GM10266 (cell line): ENCODE measurements at regions not wholly inside any gene's neighbourhood (a gene's known extent, or its start where the extent isn't known, plus 50 kb on each side); places are given as distances from the start of the nearest gene placed in this dataset.

Experiments
- DNase-seq: peaks from one replicate; pipeline ENCODE4 v3.0.0; 2012; ENCODE audit errors: extremely low spot score
- TF ChIP-seq, protein P1 (sequence below): IDR thresholded peaks from 2 replicates; pipeline ENCODE4 v1.5.1; 2012; ENCODE audit warnings: mild to moderate bottlenecking, low read depth; ENCODE audit not compliant: control insufficient read depth, insufficient read depth; ENCODE audit errors: missing control alignments

DNA sequence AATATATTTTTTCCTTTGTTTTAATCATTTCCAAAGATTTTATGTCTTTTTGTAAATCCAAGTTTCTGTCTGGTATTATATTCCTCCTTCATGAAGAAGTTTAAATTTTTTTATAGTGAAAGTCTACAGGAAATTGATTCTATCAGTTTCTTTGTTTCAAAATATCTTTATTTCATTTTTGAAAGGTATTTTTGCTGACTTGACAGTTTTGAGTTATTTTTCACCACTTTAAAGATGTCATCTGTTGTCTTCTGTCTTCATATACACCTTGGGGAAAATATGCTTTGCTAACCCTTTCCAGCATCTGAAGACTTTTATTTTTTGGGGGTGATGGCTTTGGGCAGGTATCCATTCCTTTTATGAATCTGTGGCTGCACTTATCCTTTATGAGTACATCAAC, 164.4 kb upstream of the EPHA5 start:
- no peak for DNase-seq
- TF ChIP-seq, protein P1, sequence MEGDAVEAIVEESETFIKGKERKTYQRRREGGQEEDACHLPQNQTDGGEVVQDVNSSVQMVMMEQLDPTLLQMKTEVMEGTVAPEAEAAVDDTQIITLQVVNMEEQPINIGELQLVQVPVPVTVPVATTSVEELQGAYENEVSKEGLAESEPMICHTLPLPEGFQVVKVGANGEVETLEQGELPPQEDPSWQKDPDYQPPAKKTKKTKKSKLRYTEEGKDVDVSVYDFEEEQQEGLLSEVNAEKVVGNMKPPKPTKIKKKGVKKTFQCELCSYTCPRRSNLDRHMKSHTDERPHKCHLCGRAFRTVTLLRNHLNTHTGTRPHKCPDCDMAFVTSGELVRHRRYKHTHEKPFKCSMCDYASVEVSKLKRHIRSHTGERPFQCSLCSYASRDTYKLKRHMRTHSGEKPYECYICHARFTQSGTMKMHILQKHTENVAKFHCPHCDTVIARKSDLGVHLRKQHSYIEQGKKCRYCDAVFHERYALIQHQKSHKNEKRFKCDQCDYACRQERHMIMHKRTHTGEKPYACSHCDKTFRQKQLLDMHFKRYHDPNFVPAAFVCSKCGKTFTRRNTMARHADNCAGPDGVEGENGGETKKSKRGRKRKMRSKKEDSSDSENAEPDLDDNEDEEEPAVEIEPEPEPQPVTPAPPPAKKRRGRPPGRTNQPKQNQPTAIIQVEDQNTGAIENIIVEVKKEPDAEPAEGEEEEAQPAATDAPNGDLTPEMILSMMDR: no peak

DNA sequence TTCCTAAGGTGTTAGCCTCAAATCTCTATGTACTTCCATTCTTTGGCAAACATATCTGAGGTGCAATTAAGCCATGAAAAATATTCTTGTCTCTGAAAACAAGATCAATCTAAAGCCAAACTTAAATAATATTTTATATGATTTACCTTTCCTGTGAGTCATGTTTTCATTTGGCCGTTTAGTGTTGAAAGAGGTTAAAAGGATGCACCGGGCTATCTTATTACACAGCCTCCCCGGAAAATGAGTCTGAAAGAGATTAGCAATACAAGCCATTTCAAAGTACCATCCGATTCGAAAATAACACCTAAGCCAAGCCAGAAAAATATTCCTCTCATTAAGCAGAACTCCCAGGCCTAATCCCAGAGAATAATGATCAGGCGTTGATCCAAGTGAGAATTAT, 161.5 kb upstream of the EPHA5 start:
- TF ChIP-seq, protein P1: no peak

DNA sequence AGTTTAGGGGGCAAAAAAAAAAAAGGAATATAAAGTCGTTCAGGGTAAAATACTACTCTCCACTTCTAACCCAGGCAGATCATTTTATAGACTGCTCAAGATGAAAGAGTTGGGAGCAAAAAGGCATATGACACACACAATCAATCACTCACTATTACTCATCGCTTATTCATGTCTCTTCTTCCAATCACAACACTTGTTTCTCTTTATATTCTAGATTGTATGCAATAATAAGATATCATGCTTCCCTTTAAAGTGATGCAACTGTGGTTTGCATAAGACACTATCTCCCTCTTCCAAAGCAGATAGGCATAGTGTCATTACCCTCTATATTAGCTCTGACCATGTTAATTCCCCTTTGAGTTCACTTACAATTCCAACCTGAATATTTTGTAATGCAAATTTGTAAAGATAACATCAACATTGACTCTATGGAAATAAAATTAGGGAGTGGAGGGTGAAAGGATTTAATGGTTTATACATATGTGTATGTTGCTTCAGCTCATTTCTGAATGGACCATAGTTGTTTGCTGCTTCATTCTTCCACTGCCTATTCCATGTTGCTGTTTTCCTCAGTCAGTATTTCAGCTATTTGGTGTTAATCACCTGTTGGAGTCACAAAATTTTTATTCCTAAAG, 154.9 kb upstream of the EPHA5 start:
- DNase-seq: no peak
- TF ChIP-seq, protein P1: no peak

More for the DNA sequence above, 161.5 kb upstream of the EPHA5 start:
- DNase-seq: no peak

DNA sequence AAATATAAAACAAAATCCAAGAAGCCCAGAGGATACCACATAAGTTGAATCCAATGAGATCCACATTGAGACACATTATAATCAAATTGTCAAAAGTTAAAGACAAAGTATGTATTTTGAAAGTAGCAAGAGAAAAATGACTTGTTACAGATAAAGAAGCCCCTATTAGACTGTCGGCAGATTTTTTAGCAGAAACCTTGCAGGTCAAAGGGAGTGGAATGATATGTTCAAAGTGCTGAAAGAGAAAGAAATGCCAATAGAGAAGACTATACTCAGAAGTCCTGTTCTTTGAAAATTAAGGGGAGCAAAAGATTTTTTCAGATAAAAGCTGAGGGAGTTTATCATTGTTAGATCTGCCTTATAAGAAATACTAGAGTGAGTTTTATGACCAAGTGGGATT, 148.9 kb upstream of the EPHA5 start:
- TF ChIP-seq, protein P1: no peak
- no peak for DNase-seq

DNA sequence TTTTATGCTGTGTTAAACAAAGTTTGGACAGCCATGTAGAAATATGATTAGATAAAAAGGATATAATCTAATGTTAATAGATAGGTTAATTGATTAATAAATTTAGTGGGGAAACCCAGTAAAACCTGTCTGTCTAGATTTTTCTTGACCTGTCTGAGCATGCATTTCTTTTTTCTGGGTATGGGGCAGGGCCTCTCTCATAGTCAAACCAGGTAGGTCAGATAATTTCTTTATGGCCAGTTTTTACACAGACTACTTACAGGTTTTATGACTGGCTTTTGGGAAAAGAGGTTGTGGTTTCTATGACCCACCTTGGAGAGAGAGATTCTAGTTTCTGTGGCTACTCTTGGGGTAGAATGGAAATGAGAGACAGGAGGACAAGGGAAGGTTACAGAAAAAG, 135.6 kb upstream of the EPHA5 start:
- TF ChIP-seq, protein P1: no peak
- DNase-seq: no peak

DNA sequence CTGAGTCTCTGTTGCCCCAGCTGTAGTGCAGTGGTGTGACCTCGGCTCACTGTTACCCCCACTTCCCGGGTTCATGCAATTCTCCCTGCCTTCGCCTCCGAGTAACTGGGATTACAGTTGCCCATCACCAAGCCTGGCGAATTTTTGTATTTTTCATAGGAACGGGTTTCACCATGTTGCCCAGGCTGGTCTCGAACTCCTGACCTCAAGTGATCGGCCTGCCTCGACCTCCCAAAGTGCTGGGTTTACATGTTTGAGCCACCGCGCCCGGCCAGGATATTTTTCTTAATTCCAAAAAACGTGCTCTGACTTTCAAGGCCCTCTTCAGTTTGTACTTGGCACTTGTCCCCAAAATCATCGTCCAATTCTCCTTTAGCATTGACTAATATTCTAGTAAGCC, 129.2 kb upstream of the EPHA5 start:
- TF ChIP-seq, protein P1: no peak
- DNase-seq: no peak

DNA sequence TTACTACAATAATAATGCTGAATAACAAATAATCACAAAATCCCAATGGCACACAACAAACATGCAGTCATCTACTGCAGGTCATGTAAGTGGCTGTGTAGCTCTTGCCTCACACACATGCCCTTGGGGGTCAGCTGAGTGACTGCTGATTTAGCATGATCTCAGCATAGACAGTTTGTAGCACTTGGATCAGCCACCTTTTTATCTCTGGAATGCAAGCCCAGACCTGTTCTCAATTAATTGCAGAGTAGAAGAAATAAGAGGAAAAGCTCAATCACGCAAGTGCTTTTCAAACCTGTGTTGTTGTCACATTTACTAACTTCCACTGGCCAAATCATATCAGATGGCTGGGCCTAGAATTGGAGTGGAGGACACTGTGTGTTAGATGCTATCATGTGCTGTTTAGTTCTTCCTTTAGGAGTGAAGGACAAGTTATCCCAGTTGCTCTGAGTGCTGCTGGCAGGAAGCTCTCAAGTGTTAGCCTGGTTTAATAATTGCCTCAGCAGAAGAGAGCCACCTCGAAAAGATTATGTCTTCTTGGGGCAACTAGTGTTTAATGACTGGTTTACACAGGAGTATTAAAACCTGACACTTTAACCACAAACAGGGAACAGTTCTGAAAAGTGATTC, 128.3 kb upstream of the EPHA5 start:
- TF ChIP-seq, protein P1: no peak
- DNase-seq: no peak
